ENCODE measurements at regions not wholly inside any gene's neighbourhood (a gene's known extent, or its start where the extent isn't known, plus 50 kb on each side); places are given as distances from the start of the nearest gene placed in this dataset.

- TF ChIP-seq CTCF (IDR thresholded peaks at IDR 0.05; ENCODE audit: low read depth, low read length, missing input control) (no peak), RXRA (IDR thresholded peaks at IDR 0.05) (no peak), FOXA1 (IDR thresholded peaks at IDR 0.05) (no peak)
- TF ChIP-seq, protein P1, sequence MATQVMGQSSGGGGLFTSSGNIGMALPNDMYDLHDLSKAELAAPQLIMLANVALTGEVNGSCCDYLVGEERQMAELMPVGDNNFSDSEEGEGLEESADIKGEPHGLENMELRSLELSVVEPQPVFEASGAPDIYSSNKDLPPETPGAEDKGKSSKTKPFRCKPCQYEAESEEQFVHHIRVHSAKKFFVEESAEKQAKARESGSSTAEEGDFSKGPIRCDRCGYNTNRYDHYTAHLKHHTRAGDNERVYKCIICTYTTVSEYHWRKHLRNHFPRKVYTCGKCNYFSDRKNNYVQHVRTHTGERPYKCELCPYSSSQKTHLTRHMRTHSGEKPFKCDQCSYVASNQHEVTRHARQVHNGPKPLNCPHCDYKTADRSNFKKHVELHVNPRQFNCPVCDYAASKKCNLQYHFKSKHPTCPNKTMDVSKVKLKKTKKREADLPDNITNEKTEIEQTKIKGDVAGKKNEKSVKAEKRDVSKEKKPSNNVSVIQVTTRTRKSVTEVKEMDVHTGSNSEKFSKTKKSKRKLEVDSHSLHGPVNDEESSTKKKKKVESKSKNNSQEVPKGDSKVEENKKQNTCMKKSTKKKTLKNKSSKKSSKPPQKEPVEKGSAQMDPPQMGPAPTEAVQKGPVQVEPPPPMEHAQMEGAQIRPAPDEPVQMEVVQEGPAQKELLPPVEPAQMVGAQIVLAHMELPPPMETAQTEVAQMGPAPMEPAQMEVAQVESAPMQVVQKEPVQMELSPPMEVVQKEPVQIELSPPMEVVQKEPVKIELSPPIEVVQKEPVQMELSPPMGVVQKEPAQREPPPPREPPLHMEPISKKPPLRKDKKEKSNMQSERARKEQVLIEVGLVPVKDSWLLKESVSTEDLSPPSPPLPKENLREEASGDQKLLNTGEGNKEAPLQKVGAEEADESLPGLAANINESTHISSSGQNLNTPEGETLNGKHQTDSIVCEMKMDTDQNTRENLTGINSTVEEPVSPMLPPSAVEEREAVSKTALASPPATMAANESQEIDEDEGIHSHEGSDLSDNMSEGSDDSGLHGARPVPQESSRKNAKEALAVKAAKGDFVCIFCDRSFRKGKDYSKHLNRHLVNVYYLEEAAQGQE (IDR thresholded peaks at IDR 0.05): no peak
Observed at GRCh38 chr7:26609082-26609481, 255.3 kb downstream of the SKAP2 start.
